CD4-positive, alpha-beta T cell (primary cell): ENCODE measurements at regions not wholly inside any gene's neighbourhood (a gene's known extent, or its start where the extent isn't known, plus 50 kb on each side); places are given as distances from the start of the nearest gene placed in this dataset.

Experiments used
- ATAC-seq: fragments of 200-7000 bp; cut with Tn5 transposase; one replicate; pipeline ENCODE4 v1.10.0; 2022; ENCODE audit warnings: mild to moderate bottlenecking; ENCODE audit not compliant: poor library complexity
- CTCF ChIA-PET: fragments of 350-600 bp; sonication (Branson Sonifier 250); formaldehyde crosslinking; loops from one replicate; lab custom pipeline; 2021; ENCODE audit warnings: antibody characterized with exemption, inconsistent platforms; lab: Charles Lee
- POLR2A ChIA-PET: fragments of 350-600 bp; sonication (Branson Sonifier 250); formaldehyde crosslinking; loops from one replicate; lab custom pipeline; 2021; ENCODE audit warnings: antibody characterized with exemption, inconsistent platforms; lab: Charles Lee
- DNase-seq, 14 experiments: peaks; one replicate each; pipeline ENCODE4 v3.0.0-alpha.2; 2013 to 2020; ENCODE audit warnings: mixed read lengths in 2 of 14
- H3K27ac ChIP-seq, 2 donors: one replicate each; pipeline versions ENCODE4 v1.5.1 to v1.7.0; 2013; ENCODE audit warnings: low read length in 2 of 2, low read depth in 1 of 2, mild to moderate bottlenecking in 1 of 2
- H3K27me3 ChIP-seq, 2 experiments: 1 replicate in 1 of 2; 2 replicates in 1 of 2; pipeline versions ENCODE4 v1.6.1 to v1.7.0; 2013; ENCODE audit warnings: low read length in 2 of 2, control low read depth in 1 of 2, mild to moderate bottlenecking in 1 of 2, moderate library complexity in 1 of 2; ENCODE audit not compliant: insufficient read depth in 2 of 2, control insufficient read depth in 1 of 2
- H3K36me3 ChIP-seq: one replicate; pipeline ENCODE4 v1.6.1; 2013; ENCODE audit warnings: low read length, control low read depth; ENCODE audit not compliant: insufficient read depth
- H3K4me1 ChIP-seq: one replicate; pipeline ENCODE4 v1.6.1; 2013; ENCODE audit warnings: low read length, control low read depth; ENCODE audit not compliant: insufficient read depth
- H3K4me3 ChIP-seq: one replicate; pipeline ENCODE4 v1.5.1; 2013; ENCODE audit warnings: mild to moderate bottlenecking, low read length, moderate library complexity
- H3K9me3 ChIP-seq, 2 experiments: 1 replicate in 1 of 2; 2 replicates in 1 of 2; pipeline versions ENCODE4 v1.6.1 to v1.7.0; 2013; ENCODE audit warnings: low read length in 2 of 2, mild to moderate bottlenecking in 2 of 2, control low read depth in 1 of 2, moderate library complexity in 1 of 2; ENCODE audit not compliant: control insufficient read depth in 1 of 2, insufficient read depth in 1 of 2
- H3K27ac Mint-ChIP-seq: one replicate; pipeline ENCODE4 v1.8.0; 2020; ENCODE audit warnings: mixed read lengths
- H3K27me3 Mint-ChIP-seq: one replicate; pipeline ENCODE4 v1.8.0; 2021; ENCODE audit warnings: mixed read lengths
- H3K36me3 Mint-ChIP-seq: one replicate; pipeline ENCODE4 v1.8.0; 2021; ENCODE audit warnings: low read depth, mixed read lengths
- H3K4me1 Mint-ChIP-seq: one replicate; pipeline ENCODE4 v1.8.0; 2021; ENCODE audit warnings: low read depth, mixed read lengths
- H3K4me3 Mint-ChIP-seq: one replicate; pipeline ENCODE4 v1.8.0; 2020; ENCODE audit warnings: mild to moderate bottlenecking, mixed read lengths
- H3K9me3 Mint-ChIP-seq: one replicate; pipeline ENCODE4 v1.8.0; 2020; ENCODE audit warnings: mixed read lengths
- CTCF ChIP-seq: fragments of 200-600 bp; IDR thresholded peaks from one replicate; pipeline ENCODE4 v1.8.0; 2022; ENCODE audit warnings: antibody characterized with exemption, mild to moderate bottlenecking
- intact Hi-C, 2 experiments: fragments of 100-400 bp; cut with DNase I in 1 of 2; cut with micrococcal nuclease in 1 of 2; formaldehyde crosslinking; loops; one replicate each; pipeline versions ENCODE4 v1.15.1 to v1.9.0; 2023 to 2025; cut with DNase I, micrococcal nuclease

GRCh38 chr10:15990535-15991129, 130.3 kb upstream of the MINDY3 start:
- Mint-ChIP-seq H3K36me3 (no peaks in the 10 kb centered on the region), H3K27me3 (no peaks in the 10 kb centered on the region), H3K4me1 (no peaks in the 10 kb centered on the region), H3K4me3 (no peak overlapping the region), H3K27ac (no peak overlapping the region), H3K9me3 (no peaks in the 10 kb centered on the region)
- intact Hi-C loops = no loop called here
- no peaks in the 10 kb centered on the region for H3K36me3 ChIP-seq
- ChIA-PET POLR2A (no interaction called here), CTCF (no interaction called here)
- H3K4me1 ChIP-seq = no peaks in the 10 kb centered on the region
- no peaks in the 10 kb centered on the region for H3K9me3 ChIP-seq
- no peak overlapping the region for H3K27ac ChIP-seq
- no peak for DNase-seq
- no peak for ATAC-seq
- H3K4me3 ChIP-seq = no peak overlapping the region
- TF ChIP-seq CTCF = no peak
- no peaks in the 10 kb centered on the region for H3K27me3 ChIP-seq

GRCh38 chr10:15997313-15997712, 137.0 kb upstream of the MINDY3 start:
- Mint-ChIP-seq H3K36me3 (no peaks in the 10 kb centered on the region), H3K27ac (no peak overlapping the region), H3K4me3 (no peak overlapping the region), H3K9me3 (no peaks in the 10 kb centered on the region), H3K27me3 (no peaks in the 10 kb centered on the region), H3K4me1 (no peaks in the 10 kb centered on the region)
- H3K27me3 ChIP-seq = no peaks in the 10 kb centered on the region
- H3K4me3 ChIP-seq = no peak overlapping the region
- ChIA-PET POLR2A (no interaction called here), CTCF (no interaction called here)
- no peaks in the 10 kb centered on the region for H3K9me3 ChIP-seq
- intact Hi-C loops = no loop called here
- no peaks in the 10 kb centered on the region for H3K4me1 ChIP-seq
- no peak for TF ChIP-seq CTCF
- DNase-seq = no peak
- no peak for ATAC-seq
- no peak overlapping the region for H3K27ac ChIP-seq
- no peaks in the 10 kb centered on the region for H3K36me3 ChIP-seq

- Mint-ChIP-seq H3K4me3 (no peak overlapping the region), H3K36me3 (no peaks in the 10 kb centered on the region), H3K9me3 (no peaks in the 10 kb centered on the region), H3K4me1 (no peaks in the 10 kb centered on the region), H3K27ac (no peak overlapping the region), H3K27me3 (no peaks in the 10 kb centered on the region)
- H3K9me3 ChIP-seq = no peaks in the 10 kb centered on the region
- no peak for TF ChIP-seq CTCF
- H3K27me3 ChIP-seq = no peaks in the 10 kb centered on the region
- intact Hi-C loops = no loop called here
- CTCF ChIA-PET = no interaction called here
- H3K36me3 ChIP-seq = no peaks in the 10 kb centered on the region
- H3K4me3 ChIP-seq = no peak overlapping the region
- no peaks in the 10 kb centered on the region for H3K4me1 ChIP-seq
- no peak overlapping the region for H3K27ac ChIP-seq
- POLR2A ChIA-PET = no interaction called here
- ATAC-seq (no peak), DNase-seq (no peak)
These were observed 141.3 kb upstream of the MINDY3 start for GRCh38 chr10:16001581-16001980.
